GM18951 (cell line): ENCODE measurements at regions not wholly inside any gene's neighbourhood (a gene's known extent, or its start where the extent isn't known, plus 50 kb on each side); places are given as distances from the start of the nearest gene placed in this dataset.

Source experiments
- POLR2A ChIP-seq: IDR thresholded peaks from 4 replicates; pipeline ENCODE4 v1.6.1; 2011; ENCODE audit warnings: mild to moderate bottlenecking; ENCODE audit not compliant: insufficient read length, insufficient read depth; ENCODE audit errors: extremely low read depth
- in situ Hi-C: fragments of 300-500 bp; cut with MboI; formaldehyde crosslinking; loops from one replicate; pipeline ENCODE4 v1.12.0; 2022; ENCODE audit warnings: low sequenced_read_pairs, mixed read lengths, inconsistent platforms; ENCODE audit not compliant: unreplicated experiment

DNA sequence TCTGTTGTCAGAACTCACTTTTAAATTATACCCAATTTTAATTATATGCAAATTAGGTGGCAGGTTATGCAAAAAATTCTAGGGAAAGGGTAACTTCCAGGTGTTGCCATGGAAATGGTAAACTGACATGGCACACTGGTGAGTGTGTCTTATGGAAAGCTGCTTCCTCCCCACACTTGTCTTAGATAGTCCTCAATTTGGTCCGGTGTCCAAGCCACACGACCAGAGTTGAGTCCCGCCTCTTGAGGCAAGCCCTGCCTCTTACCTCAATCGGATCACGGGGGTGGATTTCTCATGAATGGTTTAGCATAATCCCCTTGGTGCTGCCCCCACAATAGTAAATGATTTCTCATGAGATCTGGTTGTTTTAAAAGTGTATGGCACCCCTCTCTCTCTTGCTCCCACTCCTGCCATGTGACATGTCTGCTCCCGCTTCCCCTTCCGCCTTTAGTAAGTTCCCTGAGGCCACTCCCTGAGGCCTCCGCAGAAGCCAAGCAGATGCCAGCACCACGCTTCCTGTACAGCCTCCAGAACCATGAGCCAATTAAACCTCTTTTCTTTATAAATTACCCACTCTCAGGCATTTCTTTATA is 74.9 kb downstream of the MATN1 start:
- no peak for TF ChIP-seq POLR2A
- in situ Hi-C loops: no loop called here

DNA sequence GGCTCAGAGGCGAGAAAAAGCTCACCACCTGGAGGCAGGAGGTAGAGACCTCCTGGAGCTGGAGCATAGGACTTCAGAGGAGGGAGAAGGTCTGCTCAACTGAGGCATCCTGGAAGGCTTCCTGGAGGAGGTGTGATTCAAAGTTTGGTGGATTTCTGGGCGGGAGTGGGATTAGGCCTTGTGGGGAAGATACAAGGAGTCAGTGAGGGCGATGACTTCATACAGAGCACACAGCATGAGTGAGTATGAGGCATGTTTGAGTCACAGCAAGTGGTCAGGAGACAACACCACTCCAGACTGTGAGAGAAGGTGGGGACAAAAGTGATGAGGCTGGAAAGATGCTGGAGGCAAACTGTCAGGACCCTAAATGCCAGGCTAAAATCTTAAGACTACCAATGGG is 77.6 kb downstream of the MATN1 start:
- TF ChIP-seq POLR2A: no peak
- in situ Hi-C loops: no loop called here

DNA sequence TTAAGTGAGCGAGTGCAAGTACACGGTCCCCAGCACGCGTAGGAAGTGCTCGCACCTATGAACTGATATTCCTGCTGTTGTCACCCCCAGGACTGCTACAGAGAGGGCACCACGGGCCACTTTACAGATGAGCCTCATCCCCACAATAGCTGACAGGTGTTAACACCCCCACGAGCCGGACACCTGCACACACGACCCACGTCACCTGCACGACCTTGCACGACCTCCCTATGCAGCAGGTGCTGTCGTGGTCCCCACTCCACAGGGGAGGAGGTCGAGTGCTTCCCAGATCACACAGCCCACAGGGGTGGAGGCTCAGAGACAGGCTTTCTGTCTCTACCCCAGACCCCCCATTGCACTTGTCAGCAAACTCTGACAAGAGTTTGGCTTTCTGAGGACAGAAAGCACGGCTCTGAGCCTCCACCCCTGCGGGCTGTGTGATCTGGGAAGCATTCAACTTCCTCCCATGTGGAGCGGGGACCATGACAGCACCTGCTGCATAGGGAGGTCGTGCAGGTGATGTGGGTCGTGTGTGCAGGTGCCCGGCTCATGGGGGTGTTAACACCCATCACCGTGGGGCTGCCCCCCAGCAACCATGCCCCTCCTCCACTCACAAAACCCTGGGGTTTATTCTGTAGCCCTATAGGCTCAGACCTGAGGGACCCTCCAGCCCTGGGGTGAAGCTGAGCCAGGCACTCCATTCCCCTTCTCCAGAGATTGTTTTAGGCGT is 80.8 kb downstream of the MATN1 start:
- TF ChIP-seq POLR2A: no peak
- in situ Hi-C loops: no loop called here

- TF ChIP-seq POLR2A: no peak
- in situ Hi-C loops: no loop called here
Measured at GRCh38 chr1:30641572-30642353, 81.6 kb downstream of the MATN1 start.

DNA sequence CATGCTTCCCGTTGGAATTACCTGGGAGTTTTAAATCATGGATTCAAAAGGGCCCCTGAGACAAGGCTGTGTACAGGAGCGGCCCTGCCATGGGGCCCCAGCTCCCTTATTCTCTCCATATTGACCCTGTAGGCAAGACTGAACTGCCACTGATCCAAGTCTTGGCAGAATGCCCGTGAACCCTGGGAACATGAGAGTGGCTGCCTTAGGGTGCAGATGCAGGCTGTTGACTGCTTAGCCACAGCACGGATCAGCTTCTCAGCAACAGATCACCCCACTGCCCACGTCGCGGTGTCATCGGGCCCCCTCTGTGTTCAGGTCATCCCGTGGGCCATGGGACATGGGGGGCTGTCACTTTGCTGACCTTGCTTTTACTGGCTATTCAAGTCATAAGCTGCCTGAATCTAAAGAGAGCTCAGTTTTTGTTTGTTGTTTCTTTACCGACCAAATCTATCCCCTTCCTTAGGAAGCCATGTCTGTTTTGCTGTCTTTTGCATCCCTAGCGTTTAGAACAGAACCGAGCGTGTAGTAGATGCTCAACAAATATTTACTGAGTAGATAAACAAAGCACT is 83.4 kb downstream of the MATN1 start:
- in situ Hi-C loops: no loop called here
- TF ChIP-seq POLR2A: no peak

DNA sequence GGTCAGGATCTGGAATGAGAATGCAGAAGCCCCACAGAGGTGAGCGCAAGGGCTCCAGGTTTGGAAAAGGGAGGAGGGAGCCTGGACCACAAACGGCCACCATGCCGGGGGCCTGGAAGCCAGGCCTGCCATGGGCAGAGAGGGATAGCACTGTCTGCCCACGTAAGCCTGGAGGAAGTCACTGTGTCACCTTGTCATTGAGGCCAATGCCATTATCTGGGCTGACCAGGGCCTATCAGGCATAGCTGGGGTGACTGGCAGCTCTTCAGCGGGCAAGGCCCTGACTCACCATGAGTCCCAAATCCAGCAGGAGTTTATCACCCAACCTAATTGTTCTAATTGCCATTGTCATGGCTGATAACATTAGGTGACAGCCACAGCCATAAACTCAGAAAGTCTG is 84.6 kb downstream of the MATN1 start:
- in situ Hi-C loops: no loop called here
- TF ChIP-seq POLR2A: no peak

DNA sequence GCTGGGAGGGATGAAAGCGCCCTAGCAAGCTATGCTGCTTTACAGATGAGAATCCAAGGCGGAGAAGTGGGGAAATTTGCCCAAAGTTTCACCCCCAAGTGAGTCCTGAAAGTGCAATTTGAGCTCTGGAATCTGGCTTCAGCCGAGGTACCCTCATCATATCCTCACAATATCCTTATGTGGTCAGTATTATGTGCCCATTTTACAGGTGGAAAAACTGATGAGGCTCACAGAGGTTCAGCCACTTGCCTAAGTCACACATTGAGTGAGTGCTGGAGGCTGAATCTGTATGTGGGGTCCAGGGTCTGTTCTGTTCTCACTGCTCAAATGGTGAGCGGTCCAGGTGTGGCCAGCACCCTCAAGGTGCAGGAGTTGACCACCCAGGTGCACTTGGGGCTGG is 85.3 kb downstream of the MATN1 start:
- in situ Hi-C loops: no loop called here
- no peak for TF ChIP-seq POLR2A

- no peak for TF ChIP-seq POLR2A
- in situ Hi-C loops: no loop called here
Measured at GRCh38 chr1:30637183-30637980, 86.0 kb downstream of the MATN1 start.

DNA sequence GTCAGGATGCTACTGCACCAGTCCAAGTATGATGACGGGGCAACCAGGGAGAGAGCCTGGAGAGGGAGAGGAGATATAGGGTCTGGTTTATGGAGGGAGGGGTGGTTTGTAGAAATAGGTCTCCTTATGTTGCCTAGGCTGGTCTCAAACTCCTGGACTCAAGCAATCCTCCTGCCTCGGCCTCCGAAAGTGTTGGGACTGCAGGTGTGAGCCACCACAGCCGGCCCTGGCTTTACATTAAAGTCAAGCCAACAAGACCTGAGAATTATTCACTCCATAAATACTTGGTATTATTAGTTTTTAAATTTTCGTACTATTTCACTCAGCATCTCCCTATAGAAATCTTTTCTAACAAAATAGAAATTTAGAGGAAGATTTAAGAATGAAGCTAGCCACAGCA is 86.8 kb downstream of the MATN1 start:
- no peak for TF ChIP-seq POLR2A
- in situ Hi-C loops: no loop called here

DNA sequence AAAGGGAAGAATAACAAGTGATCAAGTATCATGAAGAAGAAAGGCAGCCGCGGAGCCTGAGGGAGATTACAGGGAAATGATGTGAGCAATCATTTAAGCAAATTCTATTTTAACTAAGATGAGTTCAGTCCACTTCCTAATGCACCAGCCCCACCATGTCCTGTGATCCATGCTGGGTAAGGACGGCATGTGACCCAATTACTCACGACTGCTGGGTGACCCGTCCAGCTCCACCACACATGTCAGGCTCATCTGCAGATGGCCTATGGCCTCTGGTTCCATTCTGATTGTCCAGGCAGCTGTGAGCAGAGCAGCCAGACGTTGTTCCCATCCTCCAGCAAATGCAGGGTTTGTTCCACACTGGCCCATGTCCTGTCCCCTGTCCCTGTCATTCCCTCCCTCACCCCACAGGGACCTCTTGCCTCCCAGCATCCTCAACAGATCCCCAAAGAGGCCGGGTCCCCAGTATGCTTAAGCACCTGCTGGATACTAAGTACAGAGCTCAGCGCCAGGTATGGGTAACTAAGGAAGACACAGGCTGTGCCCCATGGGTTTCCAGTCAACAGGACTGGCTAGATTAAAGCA is 87.9 kb downstream of the MATN1 start:
- in situ Hi-C loops: no loop called here
- no peak for TF ChIP-seq POLR2A

DNA sequence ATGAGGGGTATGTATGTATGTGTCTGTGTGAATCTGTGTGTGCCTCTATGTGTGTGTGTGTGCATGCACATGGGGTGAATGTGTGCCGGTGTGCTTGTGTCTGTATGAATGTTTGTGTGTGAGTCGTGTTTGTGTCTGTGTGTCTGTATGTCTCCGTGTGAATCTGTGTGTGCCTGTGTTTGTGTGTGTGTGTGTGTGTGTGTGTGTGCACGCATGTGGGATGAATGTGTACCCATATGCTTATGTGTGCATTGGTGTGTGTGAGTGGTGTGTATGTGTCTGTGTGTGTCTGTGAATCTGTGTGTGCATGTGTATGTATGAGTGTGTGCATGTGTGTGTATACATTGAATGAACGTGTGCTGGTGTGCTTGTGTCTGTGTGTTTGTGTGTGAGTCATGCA is 88.9 kb downstream of the MATN1 start:
- in situ Hi-C loops: no loop called here
- no peak for TF ChIP-seq POLR2A

- in situ Hi-C loops: no loop called here
- TF ChIP-seq POLR2A: no peak
Measured at GRCh38 chr1:30633294-30633693, 90.1 kb downstream of the MATN1 start.
